IMR-90 (cell line): ENCODE measurements at regions not wholly inside any gene's neighbourhood (a gene's known extent, or its start where the extent isn't known, plus 50 kb on each side); places are given as distances from the start of the nearest gene placed in this dataset.

ENCODE experiments used
- ATAC-seq: fragments of 200-7000 bp; cut with Tn5 transposase; 2 replicates; pipeline ENCODE4 v1.9.1; 2020; ENCODE audit warnings: low read depth, mild to moderate bottlenecking, moderate library complexity
- BruUV-seq: library from RNA; stranded (reverse); fragments of 400-500 nt; replicated peaks from 2 replicates; lab custom pipeline; 2021; lab: Mats Ljungman, UMichigan
- CTCF ChIA-PET: fragments of 300-600 bp; formaldehyde crosslinking; extraction: SDS; loops from one replicate; lab custom pipeline; 2021; ENCODE audit warnings: antibody characterized with exemption; lab: Yijun Ruan, JAX
- POLR2A ChIA-PET: fragments of 300-600 bp; sonication (Branson Sonifier 250); formaldehyde crosslinking; loops from one replicate; lab custom pipeline; 2022; ENCODE audit warnings: antibody characterized with exemption; ENCODE audit not compliant: unreplicated experiment; lab: Charles Lee
- DNase-seq: peaks from one replicate; pipeline ENCODE4 v3.0.0; 2013
- H2AFZ ChIP-seq: replicated peaks from 2 replicates; pipeline ENCODE3; 2013; ENCODE audit warnings: low read length, mild to moderate bottlenecking; ENCODE audit not compliant: poor library complexity
- H2AK5ac ChIP-seq: 2 replicates; pipeline ENCODE4 v1.6.1; 2013; ENCODE audit warnings: low read depth, low read length, inconsistent platforms
- H2AK9ac ChIP-seq: replicated peaks from 2 replicates; pipeline ENCODE3; 2013; ENCODE audit warnings: mild to moderate bottlenecking, low read depth, low read length, moderate library complexity; ENCODE audit not compliant: poor library complexity
- H2BK120ac ChIP-seq: 2 replicates; pipeline ENCODE4 v1.6.1; 2013; ENCODE audit warnings: low read depth, low read length, inconsistent platforms
- H2BK15ac ChIP-seq: 3 replicates; pipeline ENCODE4 v1.6.1; 2013; ENCODE audit warnings: low read depth, low read length, inconsistent platforms
- H2BK20ac ChIP-seq: 2 replicates; pipeline ENCODE4 v1.6.1; 2013; ENCODE audit warnings: low read depth, mild to moderate bottlenecking, inconsistent platforms, low read length, moderate library complexity
- H2BK5ac ChIP-seq: 2 replicates; pipeline ENCODE4 v1.6.1; 2013; ENCODE audit warnings: mild to moderate bottlenecking, low read depth, low read length, inconsistent platforms; ENCODE audit not compliant: poor library complexity, severe bottlenecking
- H3K14ac ChIP-seq: replicated peaks from 2 replicates; pipeline ENCODE4 v1.6.1; 2013; ENCODE audit warnings: low read depth, low read length, inconsistent platforms
- H3K18ac ChIP-seq: 2 replicates; pipeline ENCODE4 v1.6.1; 2013; ENCODE audit warnings: low read depth, low read length, control low read depth
- H3K23ac ChIP-seq: 2 replicates; pipeline ENCODE4 v1.6.1; 2013; ENCODE audit warnings: low read depth, low read length, inconsistent platforms
- H3K27ac ChIP-seq: 2 replicates; pipeline ENCODE4 v1.5.1; 2013; ENCODE audit warnings: mild to moderate bottlenecking, control low read depth, low read length; ENCODE audit not compliant: insufficient read depth
- H3K27me3 ChIP-seq: 2 replicates; pipeline ENCODE4 v1.6.1; 2013; ENCODE audit warnings: low read length; ENCODE audit not compliant: control insufficient read depth, insufficient read depth
- H3K36me3 ChIP-seq: 2 replicates; pipeline ENCODE4 v1.6.1; 2013; ENCODE audit warnings: low read length, mixed read lengths; ENCODE audit not compliant: control insufficient read depth, insufficient read depth
- H3K4ac ChIP-seq: 2 replicates; pipeline ENCODE4 v1.6.1; 2013; ENCODE audit warnings: low read depth, low read length, inconsistent platforms
- H3K4me1 ChIP-seq: 2 replicates; pipeline ENCODE4 v1.6.1; 2013; ENCODE audit warnings: low read length, mixed read lengths; ENCODE audit not compliant: control insufficient read depth, insufficient read depth
- H3K4me2 ChIP-seq: 2 replicates; pipeline ENCODE4 v1.6.1; 2013; ENCODE audit warnings: low read depth, mild to moderate bottlenecking, control low read depth, low read length, moderate library complexity
- H3K4me3 ChIP-seq: 2 replicates; pipeline ENCODE4 v1.5.1; 2013; ENCODE audit warnings: low read depth, mild to moderate bottlenecking, control low read depth, low read length, moderate library complexity; ENCODE audit not compliant: insufficient read depth
- H3K56ac ChIP-seq: 2 replicates; pipeline ENCODE4 v1.6.1; 2013; ENCODE audit warnings: low read length, inconsistent platforms; ENCODE audit not compliant: insufficient read depth; ENCODE audit errors: extremely low read depth
- H3K79me1 ChIP-seq, 2 experiments: 2 replicates each; pipeline ENCODE4 v1.6.1; 2013; ENCODE audit warnings: low read length in 2 of 2, inconsistent platforms in 1 of 2, low read depth in 1 of 2
- H3K9ac ChIP-seq: 2 replicates; pipeline ENCODE4 v1.6.1; 2013; ENCODE audit warnings: low read depth, low read length, control low read depth
- H3K9me1 ChIP-seq: 2 replicates; pipeline ENCODE4 v1.6.1; 2013; ENCODE audit warnings: low read length, inconsistent platforms; ENCODE audit not compliant: insufficient read depth
- H3K9me3 ChIP-seq: 2 replicates; pipeline ENCODE4 v1.6.1; 2013; ENCODE audit warnings: low read length; ENCODE audit not compliant: control insufficient read depth, insufficient read depth
- H4K20me1 ChIP-seq: 2 replicates; pipeline ENCODE4 v1.6.1; 2013; ENCODE audit warnings: low read length, inconsistent platforms; ENCODE audit not compliant: insufficient read depth
- H4K5ac ChIP-seq: 2 replicates; pipeline ENCODE4 v1.6.1; 2013; ENCODE audit warnings: mild to moderate bottlenecking, low read depth, low read length, control low read depth
- H4K8ac ChIP-seq, 2 experiments: 2 replicates each; pipeline ENCODE4 v1.6.1; 2013; ENCODE audit warnings: low read depth in 2 of 2, low read length in 2 of 2, control low read depth in 1 of 2, inconsistent platforms in 1 of 2
- H4K91ac ChIP-seq: 2 replicates; pipeline ENCODE4 v1.6.1; 2013; ENCODE audit warnings: low read depth, low read length, inconsistent platforms; ENCODE audit not compliant: insufficient read depth
- BHLHE40 ChIP-seq: fragments of 150-350 bp; IDR thresholded peaks from 2 replicates; pipeline ENCODE4 v1.6.1; 2016; ENCODE audit warnings: mild to moderate bottlenecking, low read depth, low read length
- CTCF ChIP-seq: conservative IDR thresholded peaks from 2 replicates; pipeline ENCODE4 v1.5.1; 2012; ENCODE audit warnings: mild to moderate bottlenecking, low read depth, low read length, improper control_type of control experiment
- ELK1 ChIP-seq: fragments of 150-350 bp; IDR thresholded peaks from 2 replicates; pipeline ENCODE4 v1.6.1; 2016; ENCODE audit warnings: low read depth, mild to moderate bottlenecking, low read length, moderate library complexity, borderline replicate concordance
- FOS ChIP-seq: fragments of 150-350 bp; IDR thresholded peaks from 2 replicates; pipeline ENCODE4 v1.6.1; 2016; ENCODE audit warnings: low read depth, low read length
- MAFK ChIP-seq: IDR thresholded peaks from 2 replicates; pipeline ENCODE4 v1.6.1; 2012; ENCODE audit warnings: low read depth, low read length, improper control_type of control experiment
- MAZ ChIP-seq: IDR thresholded peaks from 2 replicates; pipeline ENCODE4 v1.6.1; 2012; ENCODE audit warnings: low read depth, mild to moderate bottlenecking, low read length, improper control_type of control experiment, moderate library complexity, borderline replicate concordance
- MXI1 ChIP-seq: IDR thresholded peaks from 2 replicates; pipeline ENCODE4 v1.6.1; 2012; ENCODE audit warnings: low read depth, mild to moderate bottlenecking, low read length, moderate library complexity, borderline replicate concordance
- NFE2L2 ChIP-seq: fragments of 150-350 bp; IDR thresholded peaks from 2 replicates; pipeline ENCODE4 v1.6.1; 2016; ENCODE audit warnings: low read depth, mild to moderate bottlenecking, low read length
- POLR2A ChIP-seq: IDR thresholded peaks from 2 replicates; pipeline ENCODE4 v1.6.1; 2012; ENCODE audit warnings: mild to moderate bottlenecking, low read depth, low read length
- RAD21 ChIP-seq: IDR thresholded peaks from 2 replicates; pipeline ENCODE4 v1.6.1; 2012; ENCODE audit warnings: low read length, improper control_type of control experiment
- RCOR1 ChIP-seq: IDR thresholded peaks from 2 replicates; pipeline ENCODE4 v1.6.1; 2012; ENCODE audit warnings: mild to moderate bottlenecking, low read length, improper control_type of control experiment; ENCODE audit not compliant: insufficient replicate concordance
- RFX5 ChIP-seq: IDR thresholded peaks from 2 replicates; pipeline ENCODE4 v1.8.0; 2012; ENCODE audit warnings: low read depth, mild to moderate bottlenecking, low read length, moderate library complexity
- SMC3 ChIP-seq: fragments of 150-350 bp; IDR thresholded peaks from 2 replicates; pipeline ENCODE4 v1.6.1; 2016; ENCODE audit warnings: low read depth, mild to moderate bottlenecking, antibody characterized with exemption, low read length, moderate library complexity
- USF2 ChIP-seq: fragments of 150-350 bp; IDR thresholded peaks from 2 replicates; pipeline ENCODE4 v1.6.1; 2017; ENCODE audit warnings: mild to moderate bottlenecking, antibody characterized with exemption, low read length, low read depth
- WGBS, 2 experiments: methylation state at CpG; one replicate each; pipeline versions ENCODE4 v1.1.5 to v1.1.7; 2013; ENCODE audit warnings: missing lambda C conversion rate in 2 of 2; ENCODE audit not compliant: insufficient read length in 1 of 2; ENCODE audit errors: extremely low coverage in 2 of 2; 5-methylcytosine and 5-hydroxymethylcytosine counted together
- dilution Hi-C: fragments of 300-500 bp; cut with HindIII; formaldehyde crosslinking; loops from one replicate; pipeline ENCODE4 v1.14.3; 2018; ENCODE audit warnings: low sequenced_read_pairs; ENCODE audit not compliant: unreplicated experiment
- in situ Hi-C: fragments of 300-500 bp; cut with MboI; formaldehyde crosslinking; loops from 3 replicates; pipeline ENCODE4 v1.14.3; 2019; ENCODE audit warnings: low sequenced_read_pairs, inconsistent platforms, mixed read lengths
- intact Hi-C: fragments of 100-400 bp; cut with micrococcal nuclease; formaldehyde crosslinking; loops from 2 replicates; pipeline ENCODE4 v1.10.0; 2022

- no peaks in the 10 kb centered on the region for H3K36me3 ChIP-seq
- no peak overlapping the region for H2BK15ac ChIP-seq
- no TSS peak for BruUV-seq
- DNase-seq (no peak), ATAC-seq (no peak)
- no peak overlapping the region for H3K56ac ChIP-seq
- ChIA-PET CTCF (no interaction called here), POLR2A (no interaction called here)
- no peak overlapping the region for H2BK5ac ChIP-seq
- no peak overlapping the region for H3K18ac ChIP-seq
- no peak for TF ChIP-seq MXI1
- TF ChIP-seq CTCF, result no peak
- TF ChIP-seq RCOR1, result no peak
- TF ChIP-seq FOS, result no peak
- no peak for TF ChIP-seq SMC3
- TF ChIP-seq NFE2L2, result no peak
- no peak for TF ChIP-seq USF2
- no peak for TF ChIP-seq MAFK
- TF ChIP-seq BHLHE40, result no peak
- TF ChIP-seq POLR2A, result no peak
- no peak for TF ChIP-seq ELK1
- no peak for TF ChIP-seq RFX5
- TF ChIP-seq RAD21, result no peak
- no peak for TF ChIP-seq MAZ
- H3K9ac ChIP-seq, result no peak overlapping the region
- in situ Hi-C loops, result no loop called here
- H3K27me3 ChIP-seq, result no peaks in the 10 kb centered on the region
- no peaks in the 10 kb centered on the region for H3K9me1 ChIP-seq
- H3K79me1 ChIP-seq, result no peaks in the 10 kb centered on the region
- H4K20me1 ChIP-seq, result no peaks in the 10 kb centered on the region
- H3K4me2 ChIP-seq, result no peak overlapping the region
- H3K4ac ChIP-seq, result no peak overlapping the region
- no peak overlapping the region for H4K5ac ChIP-seq
- no peak overlapping the region for H3K27ac ChIP-seq
- no peaks in the 10 kb centered on the region for H3K4me1 ChIP-seq
- H3K4me3 ChIP-seq, result no peak overlapping the region
- peaks cover 49% of the 10 kb centered on the region for H3K9me3 ChIP-seq
- H3K23ac ChIP-seq, result no peak overlapping the region
- dilution Hi-C loops, result no loop called here
- H2AK5ac ChIP-seq, result no peak overlapping the region
- H4K91ac ChIP-seq, result no peak overlapping the region
- no peak overlapping the region for H2AK9ac ChIP-seq
- no peak overlapping the region for H3K14ac ChIP-seq
- no peak overlapping the region for H4K8ac ChIP-seq
- H2BK20ac ChIP-seq, result no peak overlapping the region
- intact Hi-C loops, result no loop called here
- WGBS, 2 experiments, result 13% methylated on average over 3 of the region's 8 CpGs; no CpG with 5 or more reads in 1 of the 2 experiments
- no peak overlapping the region for H2AFZ ChIP-seq
- no peak overlapping the region for H2BK120ac ChIP-seq
Observed at GRCh38 chr5:3538886-3539285, 56.7 kb upstream of the IRX1 start.
